ENCODE measurements at regions not wholly inside any gene's neighbourhood (a gene's known extent, or its start where the extent isn't known, plus 50 kb on each side); places are given as distances from the start of the nearest gene placed in this dataset.

GRCh38 chr14:22084393-22085281 is 411.0 kb upstream of the OR4E1 start:
- intact Hi-C loops (cut with micrococcal nuclease), result loop anchor here (1.0 to 2.0 kb wide), 3 partner anchors 14 to 37 kb away; no protein-coding TSS in a partner anchor

GRCh38 chr14:22081337-22081736 is 407.7 kb upstream of the OR4E1 start:
- intact Hi-C loops (cut with micrococcal nuclease), result no loop called here

GRCh38 chr14:22079766-22080165 is 406.1 kb upstream of the OR4E1 start:
- intact Hi-C loops (cut with micrococcal nuclease), result no loop called here

GRCh38 chr14:22073801-22074200 is 400.2 kb upstream of the OR4E1 start:
- intact Hi-C loops (cut with micrococcal nuclease), result no loop called here

GRCh38 chr14:22071006-22071405 is 397.4 kb upstream of the OR4E1 start:
- intact Hi-C loops (cut with micrococcal nuclease), result loop anchor here (2.0 kb wide), 3 partner anchors 14 to 68 kb away; no protein-coding TSS in a partner anchor

GRCh38 chr14:22070119-22070982 is 396.7 kb upstream of the OR4E1 start:
- intact Hi-C loops (cut with micrococcal nuclease), result loop anchor here (1.0 to 2.0 kb wide), 4 partner anchors 14 to 68 kb away; no protein-coding TSS in a partner anchor

GRCh38 chr14:22065347-22065746 is 391.7 kb upstream of the OR4E1 start:
- intact Hi-C loops (cut with micrococcal nuclease), result no loop called here

GRCh38 chr14:22059201-22059600 is 385.6 kb upstream of the OR4E1 start:
- intact Hi-C loops (cut with micrococcal nuclease), result no loop called here

GRCh38 chr14:22052795-22053194 is 379.2 kb upstream of the OR4E1 start:
- intact Hi-C loops (cut with micrococcal nuclease), result no loop called here

- intact Hi-C loops (cut with micrococcal nuclease), result loop anchor here (1.0 to 5.0 kb wide), 7 partner anchors 16 to 523 kb away; no protein-coding TSS in a partner anchor
These were observed 373.5 kb upstream of the OR4E1 start for GRCh38 chr14:22047115-22047514.

- intact Hi-C loops (cut with micrococcal nuclease), result loop anchor here (2.0 to 5.0 kb wide), 4 partner anchors 17 to 129 kb away; no protein-coding TSS in a partner anchor
These were observed 372.4 kb upstream of the OR4E1 start for GRCh38 chr14:22046063-22046462.

GRCh38 chr14:22044193-22044592 is 370.6 kb upstream of the OR4E1 start:
- intact Hi-C loops (cut with micrococcal nuclease), result no loop called here

- intact Hi-C loops (cut with micrococcal nuclease), result no loop called here
These were observed 367.1 kb upstream of the OR4E1 start for GRCh38 chr14:22040781-22041125.

GRCh38 chr14:22039938-22040780 is 366.5 kb upstream of the OR4E1 start:
- intact Hi-C loops (cut with micrococcal nuclease), result no loop called here

- intact Hi-C loops (cut with micrococcal nuclease), result no loop called here
These were observed 363.1 kb upstream of the OR4E1 start for GRCh38 chr14:22036541-22037239.

GRCh38 chr14:22026527-22026926 is 352.9 kb upstream of the OR4E1 start:
- intact Hi-C loops (cut with micrococcal nuclease), result no loop called here

GRCh38 chr14:22025879-22026278 is 352.3 kb upstream of the OR4E1 start:
- intact Hi-C loops (cut with micrococcal nuclease), result no loop called here

- intact Hi-C loops (cut with micrococcal nuclease), result no loop called here
These were observed 350.5 kb upstream of the OR4E1 start for GRCh38 chr14:22024137-22024536.

GRCh38 chr14:22018890-22019289 is 345.3 kb upstream of the OR4E1 start:
- intact Hi-C loops (cut with micrococcal nuclease), result no loop called here

- intact Hi-C loops (cut with micrococcal nuclease), result no loop called here
These were observed 338.8 kb upstream of the OR4E1 start for GRCh38 chr14:22012452-22012851.

Measured in T-helper 1 cell treated with Interleukin-12 subunit alpha and Interleukin-12 subunit beta and Interleukin-4 antibody, amounts not matched to agents 30 ng/mL and 1 ng/mL, for 36 hours (primary cell).